NCI-H345 treated with DMSO at 0.1 percent for 48 hours (cell line): ENCODE measurements at regions not wholly inside any gene's neighbourhood (a gene's known extent, or its start where the extent isn't known, plus 50 kb on each side); places are given as distances from the start of the nearest gene placed in this dataset.

Experiments
- DNase-seq: peaks from one replicate; lab custom pipeline; 2025; ENCODE audit not compliant: unreplicated experiment; lab: John Stamatoyannopoulos, UW

- no peak for DNase-seq
These were observed 392.1 kb downstream of the SOX9 start for GRCh38 chr17:72512649-72513556.

GRCh38 chr17:72514321-72514861 is 393.6 kb downstream of the SOX9 start:
- DNase-seq: no peak

GRCh38 chr17:72514891-72515290 is 394.1 kb downstream of the SOX9 start:
- DNase-seq: no peak

- no peak for DNase-seq
These were observed 394.7 kb downstream of the SOX9 start for GRCh38 chr17:72515291-72516065.

GRCh38 chr17:72516772-72517399 is 396.1 kb downstream of the SOX9 start:
- no peak for DNase-seq

GRCh38 chr17:72517413-72518158 is 396.8 kb downstream of the SOX9 start:
- DNase-seq: no peak

- no peak for DNase-seq
These were observed 397.4 kb downstream of the SOX9 start for GRCh38 chr17:72518159-72518732.

- peak; percentile 53 for DNase-seq
These were observed 398.2 kb downstream of the SOX9 start for GRCh38 chr17:72518753-72519597.

- DNase-seq: no peak
These were observed 398.7 kb downstream of the SOX9 start for GRCh38 chr17:72519598-72519936.

- no peak for DNase-seq
These were observed 400.0 kb downstream of the SOX9 start for GRCh38 chr17:72520665-72521303.

- DNase-seq: no peak
These were observed 402.7 kb downstream of the SOX9 start for GRCh38 chr17:72523491-72523890.

- no peak for DNase-seq
These were observed 404.6 kb downstream of the SOX9 start for GRCh38 chr17:72525225-72526015.

GRCh38 chr17:72526769-72527168 is 405.9 kb downstream of the SOX9 start:
- no peak for DNase-seq

GRCh38 chr17:72527789-72528188 is 407.0 kb downstream of the SOX9 start:
- DNase-seq: no peak

- no peak for DNase-seq
These were observed 407.9 kb downstream of the SOX9 start for GRCh38 chr17:72528683-72529082.

- DNase-seq: peak; percentile 77
These were observed 408.6 kb downstream of the SOX9 start for GRCh38 chr17:72529386-72529785.

GRCh38 chr17:72530454-72530853 is 409.6 kb downstream of the SOX9 start:
- no peak for DNase-seq

- no peak for DNase-seq
These were observed 410.9 kb downstream of the SOX9 start for GRCh38 chr17:72531729-72532128.
